ENCODE measurements at regions not wholly inside any gene's neighbourhood (a gene's known extent, or its start where the extent isn't known, plus 50 kb on each side); places are given as distances from the start of the nearest gene placed in this dataset.
A peak's percentile ranks its signal among the peaks of the same experiment; 100 is the strongest.

DNA sequence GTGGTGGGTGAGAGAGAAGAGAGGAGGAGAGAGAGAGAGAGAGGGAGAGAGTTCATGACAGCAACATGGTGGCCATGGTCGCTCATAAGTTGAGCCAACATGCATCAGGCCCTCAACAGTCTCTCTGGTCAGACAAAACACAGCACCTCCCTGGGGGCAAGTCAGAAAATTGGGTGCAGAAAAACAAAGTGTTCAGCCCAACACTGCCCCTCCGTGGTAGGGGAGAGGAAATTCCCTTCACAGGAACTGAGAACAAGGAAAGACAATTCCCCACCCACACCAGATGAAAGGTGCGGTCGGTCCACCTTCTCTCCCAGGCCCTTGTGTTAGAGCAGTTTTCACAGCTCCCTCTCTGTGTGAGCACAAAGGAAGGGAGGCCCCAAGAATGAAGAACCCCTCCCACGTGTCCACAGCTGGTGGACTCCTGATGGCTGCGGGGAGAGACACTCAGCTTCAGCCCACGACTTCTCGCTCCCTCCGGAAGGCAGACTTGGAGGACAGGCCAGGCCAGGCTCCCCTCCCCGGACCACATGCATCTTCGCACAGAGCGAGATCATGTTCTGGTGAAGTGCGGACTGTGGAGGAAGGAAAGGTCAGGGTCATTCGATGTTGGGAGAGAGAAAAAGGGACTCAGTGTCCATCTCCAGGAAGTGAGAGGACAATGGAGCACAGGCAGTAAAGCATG, 181.7 kb downstream of the ANAPC1 start:
- TF ChIP-seq, protein P1, sequence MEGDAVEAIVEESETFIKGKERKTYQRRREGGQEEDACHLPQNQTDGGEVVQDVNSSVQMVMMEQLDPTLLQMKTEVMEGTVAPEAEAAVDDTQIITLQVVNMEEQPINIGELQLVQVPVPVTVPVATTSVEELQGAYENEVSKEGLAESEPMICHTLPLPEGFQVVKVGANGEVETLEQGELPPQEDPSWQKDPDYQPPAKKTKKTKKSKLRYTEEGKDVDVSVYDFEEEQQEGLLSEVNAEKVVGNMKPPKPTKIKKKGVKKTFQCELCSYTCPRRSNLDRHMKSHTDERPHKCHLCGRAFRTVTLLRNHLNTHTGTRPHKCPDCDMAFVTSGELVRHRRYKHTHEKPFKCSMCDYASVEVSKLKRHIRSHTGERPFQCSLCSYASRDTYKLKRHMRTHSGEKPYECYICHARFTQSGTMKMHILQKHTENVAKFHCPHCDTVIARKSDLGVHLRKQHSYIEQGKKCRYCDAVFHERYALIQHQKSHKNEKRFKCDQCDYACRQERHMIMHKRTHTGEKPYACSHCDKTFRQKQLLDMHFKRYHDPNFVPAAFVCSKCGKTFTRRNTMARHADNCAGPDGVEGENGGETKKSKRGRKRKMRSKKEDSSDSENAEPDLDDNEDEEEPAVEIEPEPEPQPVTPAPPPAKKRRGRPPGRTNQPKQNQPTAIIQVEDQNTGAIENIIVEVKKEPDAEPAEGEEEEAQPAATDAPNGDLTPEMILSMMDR (IDR thresholded peaks at IDR 0.05), result peak in 5 of 6 experiments; percentile 24 to 73 (median 59)
- no peak for TF ChIP-seq POLR2A (IDR thresholded peaks at IDR 0.05)

Measured in thyroid gland (tissue), 4 donors.